ENCODE measurements at regions not wholly inside any gene's neighbourhood (a gene's known extent, or its start where the extent isn't known, plus 50 kb on each side); places are given as distances from the start of the nearest gene placed in this dataset.

DNA sequence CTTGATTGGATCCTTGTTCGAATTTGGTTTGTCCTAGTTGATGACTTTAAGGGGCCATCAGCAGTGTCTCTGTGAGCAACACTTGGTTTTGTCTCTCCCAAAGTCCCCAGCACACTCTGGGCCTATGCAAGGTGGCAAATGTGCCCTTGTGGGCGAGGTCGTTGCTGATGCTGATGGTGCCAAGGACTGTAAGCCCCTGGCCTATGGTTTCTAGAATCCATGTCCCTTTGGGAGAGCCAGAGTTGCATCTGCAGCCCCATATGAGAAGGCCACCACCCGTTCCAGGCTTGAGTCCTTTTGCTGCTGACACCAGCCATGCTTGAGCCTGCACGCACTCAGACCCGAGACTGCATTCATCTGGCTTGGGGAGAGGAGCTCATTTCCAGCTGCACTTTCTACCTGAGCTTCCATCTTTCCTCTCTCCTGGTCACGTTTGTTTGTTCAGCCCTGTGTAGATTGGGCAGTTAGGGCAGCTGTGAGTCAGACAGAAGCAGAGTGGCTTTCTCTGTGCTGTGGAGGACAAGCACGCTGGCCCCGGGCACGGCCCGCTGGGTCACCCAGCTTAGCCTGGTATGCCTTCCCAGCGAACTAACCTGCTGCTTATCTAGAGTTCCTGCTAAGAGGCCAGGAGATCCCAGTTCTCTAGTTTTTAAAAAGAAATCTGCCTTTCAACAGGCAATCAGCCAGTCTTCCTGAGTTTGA lies 52.1 kb upstream of the CSF3R start:
- Mint-ChIP-seq H3K4me3 (no peak overlapping the region), H3K36me3 (no peaks in the 10 kb centered on the region), H3K4me1 (no peaks in the 10 kb centered on the region), H3K27me3 (peaks cover 63% of the 10 kb centered on the region), H3K9me3 (peaks cover 5% of the 10 kb centered on the region), H3K27ac (no peak overlapping the region)
- ATAC-seq = peak; percentile 24

DNA sequence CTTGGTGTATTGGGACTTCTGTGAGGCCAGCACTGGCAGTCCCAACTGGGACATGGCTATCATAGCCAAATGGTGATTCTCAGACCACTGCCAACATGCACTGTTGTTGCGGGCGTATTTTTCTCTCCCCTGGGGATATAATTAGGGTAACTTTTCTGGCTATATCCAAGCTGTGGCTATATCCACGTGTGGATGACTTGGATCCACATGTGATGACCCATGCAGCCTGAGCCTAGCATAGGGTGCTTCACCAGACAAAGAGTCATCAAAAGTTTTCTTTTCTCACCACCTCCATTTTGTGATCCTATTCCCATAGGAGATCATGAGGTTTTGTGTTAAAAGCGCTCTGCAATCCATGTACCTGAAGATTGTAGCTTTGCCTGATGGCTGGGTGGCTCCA lies 51.2 kb upstream of the CSF3R start:
- H3K27me3 Mint-ChIP-seq = peaks cover 59% of the 10 kb centered on the region
- no peaks in the 10 kb centered on the region for H3K4me1 Mint-ChIP-seq
- no peak overlapping the region for H3K27ac Mint-ChIP-seq
- no peak for ATAC-seq
- no peaks in the 10 kb centered on the region for H3K36me3 Mint-ChIP-seq
- H3K4me3 Mint-ChIP-seq = no peak overlapping the region
- H3K9me3 Mint-ChIP-seq = peaks cover 5% of the 10 kb centered on the region

DNA sequence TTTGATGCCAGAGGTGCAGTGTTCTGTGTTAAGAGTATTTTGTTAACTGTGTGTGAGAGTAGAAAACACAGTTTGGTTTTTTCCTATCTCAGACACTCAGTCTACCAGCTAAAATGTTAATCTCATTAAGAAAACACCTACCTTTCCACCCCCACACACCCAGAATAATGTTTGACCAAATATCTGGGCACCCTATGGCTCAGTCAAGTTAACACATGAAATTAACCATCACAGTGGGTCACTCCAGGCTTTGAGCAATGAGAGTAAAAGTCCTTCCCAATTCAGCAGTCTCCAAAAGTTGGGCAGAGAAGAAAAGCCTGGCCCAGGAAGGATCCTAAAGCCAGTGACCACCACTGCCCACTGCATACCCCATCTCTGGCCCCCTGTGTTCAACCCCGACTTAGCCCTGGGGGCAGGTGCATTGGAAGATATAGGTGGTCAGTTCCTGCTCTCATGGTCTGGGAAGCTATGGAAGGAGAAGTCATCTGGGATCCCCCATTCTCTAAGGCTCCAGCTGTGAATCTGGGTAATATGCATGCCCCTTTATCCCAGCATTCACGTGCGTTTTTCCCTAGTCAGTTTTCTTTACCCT lies 50.2 kb upstream of the CSF3R start:
- Mint-ChIP-seq H3K9me3 (peaks cover 5% of the 10 kb centered on the region), H3K4me3 (no peak overlapping the region), H3K27ac (no peak overlapping the region), H3K36me3 (no peaks in the 10 kb centered on the region), H3K27me3 (peaks cover 50% of the 10 kb centered on the region), H3K4me1 (no peaks in the 10 kb centered on the region)
- no peak for ATAC-seq
